ENCODE measurements at regions not wholly inside any gene's neighbourhood (a gene's known extent, or its start where the extent isn't known, plus 50 kb on each side); places are given as distances from the start of the nearest gene placed in this dataset.

DNA sequence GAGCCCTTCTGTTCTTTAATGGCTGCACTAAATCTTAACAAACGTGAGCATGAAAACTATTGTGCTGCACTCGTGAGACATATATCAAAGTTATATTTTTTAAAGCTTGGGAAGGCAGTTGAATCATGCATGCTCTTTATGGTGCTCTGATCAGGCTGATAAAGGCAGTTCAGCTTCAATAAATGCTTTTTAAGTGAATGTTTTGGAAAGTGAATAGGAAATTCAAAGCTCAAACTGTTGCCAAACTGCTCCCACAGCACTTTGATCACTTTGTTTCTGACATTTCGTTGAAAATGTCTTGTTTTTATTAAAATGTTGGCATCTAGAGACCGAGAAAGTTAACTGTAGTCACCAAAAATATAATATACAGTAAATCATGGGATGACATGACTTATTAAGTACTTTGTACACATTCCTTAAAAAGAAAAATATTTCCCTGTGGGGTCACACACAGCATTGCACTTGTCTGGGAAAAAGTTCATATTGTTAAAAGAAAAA lies 625.7 kb upstream of the PCDH9 start:
- Histone ChIP-seq H3K27me3 (replicated peaks; ENCODE audit: control insufficient read depth, insufficient read depth, low read length) (no peaks in the 10 kb centered on the region), H3K36me3 (ENCODE audit: control insufficient read depth, insufficient read depth, low read length) (no peaks in the 10 kb centered on the region), H3K9me3 (no peaks in the 10 kb centered on the region), H3K4me3 (ENCODE audit: low read depth, low read length) (no peak overlapping the region), H3K4me1 (no peaks in the 10 kb centered on the region)
- Mint-ChIP-seq H3K4me3 (ENCODE audit: unreplicated experiment) (no peak overlapping the region), H3K36me3 (ENCODE audit: insufficient read depth, unreplicated experiment) (no peaks in the 10 kb centered on the region), H3K9me3 (ENCODE audit: unreplicated experiment) (no peaks in the 10 kb centered on the region), H3K27me3 (ENCODE audit: insufficient read depth, unreplicated experiment) (no peaks in the 10 kb centered on the region), H3K27ac (ENCODE audit: unreplicated experiment) (no peak overlapping the region), H3K4me1 (ENCODE audit: low read depth, unreplicated experiment) (no peaks in the 10 kb centered on the region)
- ChIA-PET CTCF (no interaction called here), POLR2A (no interaction called here)
- DNase-seq = no peak
- BruUV-seq (replicated peaks) = no TSS peak
- intact Hi-C loops (cut with micrococcal nuclease; ENCODE audit: unreplicated experiment) = no loop called here
- TF ChIP-seq, protein P1, sequence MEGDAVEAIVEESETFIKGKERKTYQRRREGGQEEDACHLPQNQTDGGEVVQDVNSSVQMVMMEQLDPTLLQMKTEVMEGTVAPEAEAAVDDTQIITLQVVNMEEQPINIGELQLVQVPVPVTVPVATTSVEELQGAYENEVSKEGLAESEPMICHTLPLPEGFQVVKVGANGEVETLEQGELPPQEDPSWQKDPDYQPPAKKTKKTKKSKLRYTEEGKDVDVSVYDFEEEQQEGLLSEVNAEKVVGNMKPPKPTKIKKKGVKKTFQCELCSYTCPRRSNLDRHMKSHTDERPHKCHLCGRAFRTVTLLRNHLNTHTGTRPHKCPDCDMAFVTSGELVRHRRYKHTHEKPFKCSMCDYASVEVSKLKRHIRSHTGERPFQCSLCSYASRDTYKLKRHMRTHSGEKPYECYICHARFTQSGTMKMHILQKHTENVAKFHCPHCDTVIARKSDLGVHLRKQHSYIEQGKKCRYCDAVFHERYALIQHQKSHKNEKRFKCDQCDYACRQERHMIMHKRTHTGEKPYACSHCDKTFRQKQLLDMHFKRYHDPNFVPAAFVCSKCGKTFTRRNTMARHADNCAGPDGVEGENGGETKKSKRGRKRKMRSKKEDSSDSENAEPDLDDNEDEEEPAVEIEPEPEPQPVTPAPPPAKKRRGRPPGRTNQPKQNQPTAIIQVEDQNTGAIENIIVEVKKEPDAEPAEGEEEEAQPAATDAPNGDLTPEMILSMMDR (IDR thresholded peaks at IDR 0.05; ENCODE audit: insufficient read depth in 1 of 2, low read depth in 1 of 2, low read length in 1 of 2, severe bottlenecking in 1 of 2, unreplicated experiment in 1 of 2) = no peak

DNA sequence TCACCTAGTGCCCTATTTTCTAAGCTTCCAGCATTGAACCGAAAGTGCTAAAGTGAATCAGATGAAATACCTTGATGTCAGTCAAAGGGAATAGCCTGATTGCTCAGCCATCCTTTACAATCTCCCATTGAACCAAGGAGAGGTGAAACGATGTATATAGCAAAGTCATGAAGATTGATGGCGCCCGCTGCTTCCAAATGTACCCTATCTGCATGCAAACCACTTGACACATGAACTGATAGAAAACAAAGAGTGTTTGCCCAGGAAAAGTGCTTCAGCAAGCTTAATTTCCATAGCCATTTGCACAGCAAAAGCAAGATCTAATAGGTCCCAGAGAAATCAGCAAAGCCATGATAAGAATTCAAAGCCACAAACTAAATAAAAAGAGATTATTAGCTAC lies 624.9 kb upstream of the PCDH9 start:
- H3K4me3 ChIP-seq (ENCODE audit: low read depth, low read length) = no peak overlapping the region
- no peak for DNase-seq
- no peaks in the 10 kb centered on the region for H3K36me3 ChIP-seq (ENCODE audit: control insufficient read depth, insufficient read depth, low read length)
- H3K4me1 ChIP-seq = no peaks in the 10 kb centered on the region
- Mint-ChIP-seq H3K36me3 (ENCODE audit: insufficient read depth, unreplicated experiment) (no peaks in the 10 kb centered on the region), H3K4me3 (ENCODE audit: unreplicated experiment) (no peak overlapping the region), H3K27me3 (ENCODE audit: insufficient read depth, unreplicated experiment) (no peaks in the 10 kb centered on the region), H3K4me1 (ENCODE audit: low read depth, unreplicated experiment) (no peaks in the 10 kb centered on the region), H3K9me3 (ENCODE audit: unreplicated experiment) (no peaks in the 10 kb centered on the region), H3K27ac (ENCODE audit: unreplicated experiment) (no peak overlapping the region)
- intact Hi-C loops (cut with micrococcal nuclease; ENCODE audit: unreplicated experiment) = no loop called here
- CTCF ChIA-PET = no interaction called here
- POLR2A ChIA-PET = no interaction called here
- no peaks in the 10 kb centered on the region for H3K27me3 ChIP-seq (replicated peaks; ENCODE audit: control insufficient read depth, insufficient read depth, low read length)
- TF ChIP-seq, protein P1 (IDR thresholded peaks at IDR 0.05; ENCODE audit: insufficient read depth in 1 of 2, low read depth in 1 of 2, low read length in 1 of 2, severe bottlenecking in 1 of 2, unreplicated experiment in 1 of 2) = no peak
- no peaks in the 10 kb centered on the region for H3K9me3 ChIP-seq
- BruUV-seq (replicated peaks) = no TSS peak

DNA sequence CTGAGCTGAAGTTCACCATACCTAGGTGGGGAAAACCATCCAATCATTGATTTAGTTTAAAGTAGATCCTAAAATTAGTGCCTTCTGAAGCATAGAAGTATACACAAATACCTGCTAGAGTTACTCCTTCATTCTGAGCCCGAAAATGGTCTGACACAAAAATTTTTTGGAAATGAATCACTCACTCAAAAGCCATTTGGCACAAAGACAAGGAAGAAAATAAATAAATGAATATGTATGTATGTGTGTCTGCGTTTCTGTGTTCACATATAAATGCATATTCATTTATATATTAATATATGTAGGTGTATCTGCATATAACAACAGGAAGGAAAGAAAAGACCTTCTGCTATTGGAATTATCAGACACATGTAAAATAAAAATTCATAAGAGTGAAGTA lies 614.4 kb upstream of the PCDH9 start:
- no peaks in the 10 kb centered on the region for H3K36me3 ChIP-seq (ENCODE audit: control insufficient read depth, insufficient read depth, low read length)
- no TSS peak for BruUV-seq (replicated peaks)
- no peaks in the 10 kb centered on the region for H3K4me1 ChIP-seq
- H3K4me3 Mint-ChIP-seq (ENCODE audit: unreplicated experiment) = no peak overlapping the region
- intact Hi-C loops (cut with micrococcal nuclease; ENCODE audit: unreplicated experiment) = no loop called here
- no peaks in the 10 kb centered on the region for H3K4me1 Mint-ChIP-seq (ENCODE audit: low read depth, unreplicated experiment)
- ChIA-PET POLR2A (no interaction called here), CTCF (no interaction called here)
- H3K4me3 ChIP-seq (ENCODE audit: low read depth, low read length) = no peak overlapping the region
- no peak for DNase-seq
- no peaks in the 10 kb centered on the region for H3K36me3 Mint-ChIP-seq (ENCODE audit: insufficient read depth, unreplicated experiment)
- H3K9me3 ChIP-seq = no peaks in the 10 kb centered on the region
- no peak overlapping the region for H3K27ac Mint-ChIP-seq (ENCODE audit: unreplicated experiment)
- no peaks in the 10 kb centered on the region for H3K27me3 Mint-ChIP-seq (ENCODE audit: insufficient read depth, unreplicated experiment)
- TF ChIP-seq, protein P1 (IDR thresholded peaks at IDR 0.05; ENCODE audit: insufficient read depth in 1 of 2, low read depth in 1 of 2, low read length in 1 of 2, severe bottlenecking in 1 of 2, unreplicated experiment in 1 of 2) = no peak
- H3K9me3 Mint-ChIP-seq (ENCODE audit: unreplicated experiment) = no peaks in the 10 kb centered on the region
- H3K27me3 ChIP-seq (replicated peaks; ENCODE audit: control insufficient read depth, insufficient read depth, low read length) = no peaks in the 10 kb centered on the region

Measured in Caco-2 (cell line).